ENCODE measurements at regions not wholly inside any gene's neighbourhood (a gene's known extent, or its start where the extent isn't known, plus 50 kb on each side); places are given as distances from the start of the nearest gene placed in this dataset.

- TF ChIP-seq POLR2AphosphoS5 (IDR thresholded peaks at IDR 0.05; ENCODE audit: low read depth, low read length) (no peak), TAF1 (IDR thresholded peaks at IDR 0.05; ENCODE audit: borderline replicate concordance, insufficient read depth, low read length) (no peak), REST (IDR thresholded peaks at IDR 0.05; ENCODE audit: insufficient read depth in 1 of 2, low read depth in 2 of 2, low read length in 2 of 2) (no peak), SIN3A (IDR thresholded peaks at IDR 0.05; ENCODE audit: borderline replicate concordance, insufficient read depth, low read length) (no peak), FOXP2 (optimal IDR thresholded peaks at IDR 0.05; ENCODE audit: borderline replicate concordance, extremely low read depth, extremely low read length, insufficient read depth) (no peak)
Observed at GRCh38 chr2:7497178-7497577, 580.0 kb downstream of the RNF144A start.
